BE2C (cell line): ENCODE measurements at regions not wholly inside any gene's neighbourhood (a gene's known extent, or its start where the extent isn't known, plus 50 kb on each side); places are given as distances from the start of the nearest gene placed in this dataset.

Experiments
- DNase-seq: peaks from one replicate; pipeline ENCODE4 v3.0.0-alpha.2; 2020
- H3K27me3 ChIP-seq: fragments of 250-450 bp; sonication (Bioruptor Pico); 2 replicates; pipeline ENCODE4 v1.5.1; 2020; ENCODE audit warnings: mild to moderate bottlenecking
- H3K36me3 ChIP-seq: fragments of 250-450 bp; sonication (Bioruptor Pico); 2 replicates; pipeline ENCODE4 v1.5.1; 2020; ENCODE audit warnings: mild to moderate bottlenecking
- H3K4me1 ChIP-seq: fragments of 250-450 bp; sonication (Bioruptor Pico); 2 replicates; pipeline ENCODE4 v1.5.1; 2020
- H3K4me3 ChIP-seq: 2 replicates; pipeline ENCODE4 v1.5.1; 2011; ENCODE audit warnings: low read depth, low read length
- H3K9me3 ChIP-seq: fragments of 250-450 bp; sonication (Bioruptor Pico); 2 replicates; pipeline ENCODE4 v1.5.1; 2020
- CTCF ChIP-seq: IDR thresholded peaks from 2 replicates; pipeline ENCODE4 v1.5.1; 2012; ENCODE audit warnings: mild to moderate bottlenecking, low read depth, low read length

- Histone ChIP-seq H3K4me1 (no peaks in the 10 kb centered on the region), H3K4me3 (no peak overlapping the region), H3K9me3 (no peaks in the 10 kb centered on the region), H3K36me3 (no peaks in the 10 kb centered on the region), H3K27me3 (no peaks in the 10 kb centered on the region)
- TF ChIP-seq CTCF = no peak
- no peak for DNase-seq
These were observed 406.7 kb upstream of the FZD8 start for GRCh38 chr10:36048780-36049179.

- no peaks in the 10 kb centered on the region for H3K9me3 ChIP-seq
- H3K4me1 ChIP-seq = no peaks in the 10 kb centered on the region
- H3K27me3 ChIP-seq = no peaks in the 10 kb centered on the region
- H3K36me3 ChIP-seq = no peaks in the 10 kb centered on the region
- H3K4me3 ChIP-seq = no peak overlapping the region
- TF ChIP-seq CTCF = no peak
- no peak for DNase-seq
These were observed 406.1 kb upstream of the FZD8 start for GRCh38 chr10:36048236-36048635.

GRCh38 chr10:36042135-36042534 is 400.0 kb upstream of the FZD8 start:
- no peak for TF ChIP-seq CTCF
- Histone ChIP-seq H3K36me3 (no peaks in the 10 kb centered on the region), H3K4me3 (no peak overlapping the region), H3K4me1 (no peaks in the 10 kb centered on the region), H3K27me3 (no peaks in the 10 kb centered on the region), H3K9me3 (no peaks in the 10 kb centered on the region)
- no peak for DNase-seq

- DNase-seq = no peak
- H3K4me1 ChIP-seq = no peaks in the 10 kb centered on the region
- no peaks in the 10 kb centered on the region for H3K36me3 ChIP-seq
- H3K9me3 ChIP-seq = no peaks in the 10 kb centered on the region
- no peaks in the 10 kb centered on the region for H3K27me3 ChIP-seq
- H3K4me3 ChIP-seq = no peak overlapping the region
- no peak for TF ChIP-seq CTCF
These were observed 396.3 kb upstream of the FZD8 start for GRCh38 chr10:36038316-36038955.

GRCh38 chr10:36036137-36036536 is 394.0 kb upstream of the FZD8 start:
- Histone ChIP-seq H3K36me3 (no peaks in the 10 kb centered on the region), H3K9me3 (no peaks in the 10 kb centered on the region), H3K27me3 (no peaks in the 10 kb centered on the region), H3K4me3 (no peak overlapping the region), H3K4me1 (no peaks in the 10 kb centered on the region)
- no peak for TF ChIP-seq CTCF
- DNase-seq = no peak

GRCh38 chr10:36033808-36034207 is 391.7 kb upstream of the FZD8 start:
- no peaks in the 10 kb centered on the region for H3K9me3 ChIP-seq
- H3K4me3 ChIP-seq = no peak overlapping the region
- no peaks in the 10 kb centered on the region for H3K27me3 ChIP-seq
- H3K36me3 ChIP-seq = no peaks in the 10 kb centered on the region
- DNase-seq = no peak
- H3K4me1 ChIP-seq = no peaks in the 10 kb centered on the region
- TF ChIP-seq CTCF = no peak
